H1 (cell line): ENCODE measurements at regions not wholly inside any gene's neighbourhood (a gene's known extent, or its start where the extent isn't known, plus 50 kb on each side); places are given as distances from the start of the nearest gene placed in this dataset.
"Not testable (repeated sequence)": the region's sequence is repeated elsewhere in the genome, so short reads cannot be mapped to it uniquely, and the experiment has no call there.

Experiments
- CTCF ChIA-PET: fragments of 300-600 bp; sonication (Branson Sonifier 250); formaldehyde crosslinking; loops from one replicate; lab custom pipeline; 2021; ENCODE audit not compliant: partially characterized antibody; lab: Charles Lee
- POLR2A ChIA-PET: fragments of 300-600 bp; sonication (Branson Sonifier 250); formaldehyde crosslinking; loops from one replicate; lab custom pipeline; 2021; ENCODE audit warnings: inconsistent platforms; ENCODE audit not compliant: partially characterized antibody; lab: Charles Lee
- DNase-seq, 2 experiments: peaks; one replicate each; pipeline versions ENCODE4 v3.0.0 to v3.0.0-alpha.2; 2010 to 2022; ENCODE audit warnings: low spot score in 2 of 2, low read depth in 1 of 2, mixed read lengths in 1 of 2
- FAIRE-seq: peaks from 2 replicates; lab custom pipeline; 2011; peaks lifted over from hg19 to GRCh38; lab: Jason Lieb, UNC
- H2AFZ ChIP-seq: 2 replicates; pipeline ENCODE4 v1.8.1; 2012; ENCODE audit warnings: low read length, inconsistent platforms
- H2AK5ac ChIP-seq: 2 replicates; pipeline ENCODE4 v1.6.1; 2013; ENCODE audit warnings: low read depth, low read length
- H2BK120ac ChIP-seq: replicated peaks from 2 replicates; pipeline ENCODE3; 2013; ENCODE audit warnings: low read depth, low read length, inconsistent platforms
- H2BK12ac ChIP-seq: 2 replicates; pipeline ENCODE4 v1.6.1; 2013; ENCODE audit warnings: low read depth, low read length
- H2BK15ac ChIP-seq: 2 replicates; pipeline ENCODE4 v1.6.1; 2013; ENCODE audit warnings: low read length
- H2BK20ac ChIP-seq: 2 replicates; pipeline ENCODE4 v1.6.1; 2013; ENCODE audit warnings: low read length
- H2BK5ac ChIP-seq: 2 replicates; pipeline ENCODE4 v1.6.1; 2013; ENCODE audit warnings: low read depth, low read length
- H3K14ac ChIP-seq: 2 replicates; pipeline ENCODE4 v1.6.1; 2013; ENCODE audit warnings: inconsistent platforms; ENCODE audit not compliant: insufficient read length
- H3K18ac ChIP-seq: 2 replicates; pipeline ENCODE4 v1.6.1; 2013; ENCODE audit warnings: low read length; ENCODE audit errors: extremely low read depth
- H3K23ac ChIP-seq: 2 replicates; pipeline ENCODE4 v1.6.1; 2013; ENCODE audit warnings: inconsistent platforms; ENCODE audit not compliant: insufficient read length
- H3K23me2 ChIP-seq: 2 replicates; pipeline ENCODE4 v1.6.1; 2013; ENCODE audit warnings: low read depth, low read length
- H3K27ac ChIP-seq: 2 replicates; pipeline ENCODE4 v1.6.1; 2011; ENCODE audit warnings: low read depth, low read length, inconsistent platforms
- H3K27me3 ChIP-seq, 4 experiments: replicated peaks in 1 of 4; 1 replicate in 1 of 4; 2 replicates in 3 of 4; pipeline versions ENCODE4 v1.6.1 to v1.8.1; 2011 to 2013; ENCODE audit warnings: low read length in 3 of 4, mild to moderate bottlenecking in 3 of 4, inconsistent platforms in 2 of 4, mixed read lengths in 2 of 4, moderate library complexity in 1 of 4; ENCODE audit not compliant: control insufficient read depth in 3 of 4, insufficient read depth in 3 of 4; ENCODE audit errors: extremely low read depth in 1 of 4
- H3K36me3 ChIP-seq, 4 experiments: 2 replicates each; pipeline versions ENCODE4 v1.6.1 to v1.8.1; 2011 to 2013; ENCODE audit warnings: mild to moderate bottlenecking in 4 of 4, low read length in 3 of 4, moderate library complexity in 2 of 4, control low read depth in 1 of 4, inconsistent platforms in 1 of 4; ENCODE audit not compliant: insufficient read depth in 4 of 4, control insufficient read depth in 2 of 4
- H3K4ac ChIP-seq: replicated peaks from 2 replicates; pipeline ENCODE3; 2013; ENCODE audit warnings: low read length, low read depth, mixed read lengths, inconsistent platforms; ENCODE audit not compliant: insufficient read length
- H3K4me1 ChIP-seq, 4 experiments: replicated peaks in 1 of 4; 1 replicate in 1 of 4; 2 replicates in 3 of 4; pipeline versions ENCODE4 v1.6.1 to v1.8.1; 2011 to 2013; ENCODE audit warnings: low read length in 3 of 4, inconsistent platforms in 2 of 4, mixed read lengths in 1 of 4; ENCODE audit not compliant: insufficient read depth in 4 of 4, control insufficient read depth in 3 of 4
- H3K4me2 ChIP-seq, 2 experiments: 2 replicates each; pipeline versions ENCODE4 v1.6.1 to v1.8.1; 2011 to 2013; ENCODE audit warnings: low read depth in 2 of 2, low read length in 2 of 2, control low read depth in 1 of 2, inconsistent platforms in 1 of 2, mild to moderate bottlenecking in 1 of 2; ENCODE audit not compliant: insufficient read depth in 1 of 2
- H3K4me3 ChIP-seq, 4 experiments: fragments of 200-600, 300-600 bp in 1 of 4; sonication (generic), shearing (Covaris generic), sonication (Bioruptor Twin) in 1 of 4; 2 replicates each; pipeline versions ENCODE4 v1.5.1 to v1.8.1; 2011 to 2016; ENCODE audit warnings: low read length in 4 of 4, low read depth in 3 of 4, control low read depth in 2 of 4, inconsistent platforms in 2 of 4, mild to moderate bottlenecking in 2 of 4, mixed read lengths in 1 of 4, moderate library complexity in 1 of 4; ENCODE audit not compliant: insufficient read depth in 2 of 4; ENCODE audit errors: extremely low read depth in 1 of 4
- H3K56ac ChIP-seq: replicated peaks from 2 replicates; pipeline ENCODE3; 2013; ENCODE audit warnings: low read depth, mild to moderate bottlenecking, mixed read lengths, low read length, inconsistent platforms; ENCODE audit not compliant: insufficient read length
- H3K79me1 ChIP-seq: 2 replicates; pipeline ENCODE4 v1.6.1; 2013; ENCODE audit warnings: low read depth, low read length, control low read depth
- H3K79me2 ChIP-seq, 2 experiments: 2 replicates each; pipeline versions ENCODE4 v1.6.1 to v1.8.1; 2012 to 2013; ENCODE audit warnings: low read length in 2 of 2, mild to moderate bottlenecking in 2 of 2, inconsistent platforms in 1 of 2; ENCODE audit not compliant: insufficient read depth in 2 of 2, control insufficient read depth in 1 of 2
- H3K9ac ChIP-seq, 4 experiments: replicated peaks in 1 of 4; 1 replicate in 1 of 4; 2 replicates in 3 of 4; pipeline versions ENCODE4 v1.6.1 to v1.8.1; 2011 to 2013; ENCODE audit warnings: low read depth in 3 of 4, low read length in 3 of 4, control low read depth in 2 of 4, mild to moderate bottlenecking in 2 of 4, moderate library complexity in 2 of 4, inconsistent platforms in 1 of 4; ENCODE audit errors: extremely low read depth in 1 of 4
- H3K9me3 ChIP-seq, 2 experiments: 2 replicates each; pipeline versions ENCODE4 v1.6.1 to v1.8.1; 2012 to 2013; ENCODE audit warnings: mild to moderate bottlenecking in 2 of 2, moderate library complexity in 2 of 2, control low read depth in 1 of 2, inconsistent platforms in 1 of 2, low read depth in 1 of 2, low read length in 1 of 2, mixed read lengths in 1 of 2; ENCODE audit not compliant: insufficient read depth in 2 of 2
- H4K20me1 ChIP-seq, 2 experiments: replicated peaks in 1 of 2; 2 replicates each; pipeline versions ENCODE3 to v1.8.1; 2011 to 2013; ENCODE audit warnings: inconsistent platforms in 2 of 2, low read length in 2 of 2, mild to moderate bottlenecking in 1 of 2; ENCODE audit not compliant: insufficient read depth in 2 of 2, control insufficient read depth in 1 of 2
- H4K5ac ChIP-seq: 2 replicates; pipeline ENCODE4 v1.6.1; 2013; ENCODE audit warnings: low read length, low read depth, mixed read lengths, inconsistent platforms; ENCODE audit not compliant: insufficient read length
- H4K8ac ChIP-seq: 2 replicates; pipeline ENCODE4 v1.8.0; 2013; ENCODE audit warnings: mild to moderate bottlenecking, moderate library complexity, low read length, inconsistent platforms; ENCODE audit not compliant: insufficient read depth; ENCODE audit errors: extremely low read depth
- H4K91ac ChIP-seq: replicated peaks from 2 replicates; pipeline ENCODE3; 2013; ENCODE audit warnings: low read length, mixed read lengths, inconsistent platforms; ENCODE audit not compliant: insufficient read length
- WGBS, 2 experiments: shearing (Covaris generic) in 1 of 2; methylation state at CpG; one replicate each; pipeline versions ENCODE4 v1.1.6 to v1.1.7; 2013 to 2015; ENCODE audit warnings: low lambda C conversion rate in 2 of 2, mixed read lengths in 2 of 2, inconsistent platforms in 1 of 2, low coverage in 1 of 2, missing lambda C conversion rate in 1 of 2; ENCODE audit not compliant: insufficient replicate concordance in 2 of 2, insufficient coverage in 1 of 2, insufficient read length in 1 of 2; ENCODE audit errors: extremely low coverage in 1 of 2, missing lambda C conversion rate in 1 of 2; 5-methylcytosine and 5-hydroxymethylcytosine counted together

- H3K23me2 ChIP-seq, H2BK120ac ChIP-seq, H4K8ac ChIP-seq, H3K23ac ChIP-seq, H2AK5ac ChIP-seq, H3K18ac ChIP-seq, H3K9me3 ChIP-seq, H3K27ac ChIP-seq, H3K9ac ChIP-seq, H2BK5ac ChIP-seq, H4K20me1 ChIP-seq, H2BK15ac ChIP-seq, H3K36me3 ChIP-seq, FAIRE-seq, H3K79me1 ChIP-seq, H3K4me2 ChIP-seq, H3K14ac ChIP-seq, DNase-seq, H2BK12ac ChIP-seq, H4K91ac ChIP-seq, POLR2A ChIA-PET, H2AFZ ChIP-seq, H3K79me2 ChIP-seq, H3K56ac ChIP-seq, H3K4me1 ChIP-seq, H3K4me3 ChIP-seq, H3K4ac ChIP-seq, H2BK20ac ChIP-seq, H3K27me3 ChIP-seq, CTCF ChIA-PET, H4K5ac ChIP-seq: not testable (repeated sequence)
- 96% methylated on average over 7 of the region's 7 CpGs; no CpG with 5 or more reads in 1 of the 2 experiments for WGBS, 2 experiments
These were observed 263.9 kb downstream of the LMX1A start for GRCh38 chr1:165092542-165093162.
